WI38 (cell line): ENCODE measurements at regions not wholly inside any gene's neighbourhood (a gene's known extent, or its start where the extent isn't known, plus 50 kb on each side); places are given as distances from the start of the nearest gene placed in this dataset.

Experiments
- H3K4me3 ChIP-seq: 2 replicates; pipeline ENCODE4 v1.5.1; 2011; ENCODE audit warnings: low read depth, mild to moderate bottlenecking, control low read depth, low read length
- CTCF ChIP-seq: IDR thresholded peaks from 2 replicates; pipeline ENCODE4 v1.5.1; 2012; ENCODE audit warnings: low read depth, mild to moderate bottlenecking, control low read depth, low read length

- TF ChIP-seq CTCF, result no peak
- no peak overlapping the region for H3K4me3 ChIP-seq
These were observed 659.9 kb downstream of the IRS1 start for GRCh38 chr2:226139759-226140158.

GRCh38 chr2:226137201-226137811, 662.3 kb downstream of the IRS1 start:
- no peak for TF ChIP-seq CTCF

GRCh38 chr2:226136739-226137138, 662.9 kb downstream of the IRS1 start:
- no peak for TF ChIP-seq CTCF
- H3K4me3 ChIP-seq, result no peak overlapping the region

More at GRCh38 chr2:226137201-226137811, 662.3 kb downstream of the IRS1 start:
- H3K4me3 ChIP-seq, result no peak overlapping the region

GRCh38 chr2:226135861-226136548, 663.6 kb downstream of the IRS1 start:
- no peak overlapping the region for H3K4me3 ChIP-seq
- no peak for TF ChIP-seq CTCF

- H3K4me3 ChIP-seq, result no peak overlapping the region
- TF ChIP-seq CTCF, result no peak
These were observed 667.1 kb downstream of the IRS1 start for GRCh38 chr2:226132323-226133215.

GRCh38 chr2:226131299-226131784, 668.3 kb downstream of the IRS1 start:
- no peak overlapping the region for H3K4me3 ChIP-seq
- TF ChIP-seq CTCF, result no peak
